Fibroblast of lung (primary cell): ENCODE measurements at regions not wholly inside any gene's neighbourhood (a gene's known extent, or its start where the extent isn't known, plus 50 kb on each side); places are given as distances from the start of the nearest gene placed in this dataset.

Experiments
- CTCF ChIP-seq, 2 donors: IDR thresholded peaks in 1 of 2; conservative IDR thresholded peaks in 1 of 2; 1 replicate in 1 of 2; 2 replicates in 1 of 2; pipeline ENCODE4 v1.5.1; 2011 to 2012; ENCODE audit warnings: low read length in 2 of 2, control low read depth in 1 of 2, inconsistent platforms in 1 of 2, low read depth in 1 of 2, mild to moderate bottlenecking in 1 of 2
- EZH2 ChIP-seq: IDR thresholded peaks from 2 replicates; pipeline ENCODE4 v1.5.1; 2012; ENCODE audit warnings: low read length, control low read depth, mild to moderate bottlenecking; ENCODE audit errors: missing control alignments

GRCh38 chr4:110998320-110998719 is 375.4 kb upstream of the PITX2 start:
- no peak for TF ChIP-seq CTCF (conservative IDR thresholded peaks at IDR 0.05 in 1 of 2, IDR thresholded peaks at IDR 0.05 in 1 of 2; ENCODE audit: low read depth in 1 of 2, low read length in 2 of 2)
- no peak for TF ChIP-seq EZH2
